Mammary epithelial cell (primary cell): ENCODE measurements at regions not wholly inside any gene's neighbourhood (a gene's known extent, or its start where the extent isn't known, plus 50 kb on each side); places are given as distances from the start of the nearest gene placed in this dataset.

Source experiments
- EZH2 ChIP-seq: IDR thresholded peaks from 2 replicates; pipeline ENCODE4 v1.6.1; 2012; ENCODE audit warnings: low read length, inconsistent platforms, borderline replicate concordance
- TF ChIP-seq, protein P1 (sequence below), 2 donors: IDR thresholded peaks in 1 of 2; conservative IDR thresholded peaks in 1 of 2; 2 replicates each; pipeline ENCODE4 v1.5.1; 2011 to 2012; ENCODE audit warnings: inconsistent platforms in 2 of 2, low read length in 2 of 2, mild to moderate bottlenecking in 2 of 2, control low read depth in 1 of 2, low read depth in 1 of 2; ENCODE audit not compliant: insufficient read depth in 1 of 2; ENCODE audit errors: extremely low read depth in 1 of 2

DNA sequence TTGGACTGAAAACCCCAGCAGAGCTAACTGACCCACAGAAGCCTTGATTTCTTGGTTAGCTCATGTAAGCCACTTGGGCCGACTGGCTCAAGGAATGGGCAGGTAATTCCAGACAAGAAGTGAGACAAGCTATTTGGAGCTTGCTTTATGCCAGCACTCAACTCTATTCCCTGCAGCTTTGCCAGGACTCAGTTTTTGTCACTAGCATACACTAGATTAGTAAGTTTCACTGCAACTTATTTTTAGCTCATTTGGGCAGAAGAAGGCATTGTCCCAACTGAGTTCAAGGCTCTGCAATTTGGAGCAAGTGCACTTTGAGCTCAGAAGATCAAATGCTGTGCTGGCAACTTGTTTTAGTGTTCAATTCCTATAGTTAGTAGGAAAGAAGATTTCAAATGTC lies 116.1 kb downstream of the SLC4A3 start:
- TF ChIP-seq, protein P1, sequence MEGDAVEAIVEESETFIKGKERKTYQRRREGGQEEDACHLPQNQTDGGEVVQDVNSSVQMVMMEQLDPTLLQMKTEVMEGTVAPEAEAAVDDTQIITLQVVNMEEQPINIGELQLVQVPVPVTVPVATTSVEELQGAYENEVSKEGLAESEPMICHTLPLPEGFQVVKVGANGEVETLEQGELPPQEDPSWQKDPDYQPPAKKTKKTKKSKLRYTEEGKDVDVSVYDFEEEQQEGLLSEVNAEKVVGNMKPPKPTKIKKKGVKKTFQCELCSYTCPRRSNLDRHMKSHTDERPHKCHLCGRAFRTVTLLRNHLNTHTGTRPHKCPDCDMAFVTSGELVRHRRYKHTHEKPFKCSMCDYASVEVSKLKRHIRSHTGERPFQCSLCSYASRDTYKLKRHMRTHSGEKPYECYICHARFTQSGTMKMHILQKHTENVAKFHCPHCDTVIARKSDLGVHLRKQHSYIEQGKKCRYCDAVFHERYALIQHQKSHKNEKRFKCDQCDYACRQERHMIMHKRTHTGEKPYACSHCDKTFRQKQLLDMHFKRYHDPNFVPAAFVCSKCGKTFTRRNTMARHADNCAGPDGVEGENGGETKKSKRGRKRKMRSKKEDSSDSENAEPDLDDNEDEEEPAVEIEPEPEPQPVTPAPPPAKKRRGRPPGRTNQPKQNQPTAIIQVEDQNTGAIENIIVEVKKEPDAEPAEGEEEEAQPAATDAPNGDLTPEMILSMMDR (conservative IDR thresholded peaks at IDR 0.05 in 1 of 2, IDR thresholded peaks at IDR 0.05 in 1 of 2; ENCODE audit: extremely low read depth in 1 of 2, insufficient read depth in 1 of 2, low read depth in 1 of 2, low read length in 2 of 2), result no peak
- no peak for TF ChIP-seq EZH2
